K562 (cell line): ENCODE measurements at regions not wholly inside any gene's neighbourhood (a gene's known extent, or its start where the extent isn't known, plus 50 kb on each side); places are given as distances from the start of the nearest gene placed in this dataset.

Experiments used
- ATAC-seq: fragments of 200-7000 bp; cut with Tn5 transposase; 3 replicates; pipeline ENCODE4 v1.9.1; 2020; ENCODE audit warnings: moderate library complexity
- BruUV-seq: library from RNA; stranded (reverse); fragments of 400-500 nt; replicated peaks from 2 replicates; lab custom pipeline; 2021; lab: Mats Ljungman, UMichigan
- CTCF ChIA-PET: fragments of 300-600 bp; formaldehyde crosslinking; extraction: SDS; loops from one replicate; lab custom pipeline; 2021; ENCODE audit warnings: low intra/inter-chr PET ratio; lab: Yijun Ruan, JAX
- POLR2A ChIA-PET: fragments of 300-600, 350-650 bp; sonication (Branson Sonifier 250); formaldehyde crosslinking; extraction: SDS; loops from one replicate; lab custom pipeline; 2021; ENCODE audit warnings: antibody characterized with exemption, inconsistent platforms; lab: Yijun Ruan, JAX
- DNase-seq, 4 experiments: peaks; one replicate each; pipeline versions ENCODE4 v3.0.0 to v3.0.0-alpha.2; 2011 to 2018; ENCODE audit warnings: low spot score in 3 of 4, mixed read lengths in 3 of 4; ENCODE audit errors: extremely low read depth in 1 of 4
- FAIRE-seq: peaks from 2 replicates; lab custom pipeline; 2011; peaks lifted over from hg19 to GRCh38; lab: Jason Lieb, UNC
- H2AFZ ChIP-seq: 2 replicates; pipeline ENCODE4 v1.6.0; 2011; ENCODE audit warnings: low read depth, low read length, control low read depth, inconsistent platforms
- H3K27ac ChIP-seq: fragments of 200-600 bp; 3 replicates; pipeline ENCODE4 v1.8.0; 2011; ENCODE audit warnings: low read depth, mild to moderate bottlenecking, control low read depth, inconsistent platforms, low read length, moderate library complexity, mixed read lengths; ENCODE audit errors: extremely low read depth
- H3K27me3 ChIP-seq, 2 experiments: fragments of 300-600 bp in 1 of 2; 2 replicates in 1 of 2; 3 replicates in 1 of 2; pipeline versions ENCODE4 v1.6.0 to v1.8.0; 2011; ENCODE audit warnings: inconsistent platforms in 2 of 2, low read length in 2 of 2, mild to moderate bottlenecking in 1 of 2, mixed read lengths in 1 of 2, moderate library complexity in 1 of 2; ENCODE audit not compliant: control insufficient read depth in 2 of 2, insufficient read depth in 2 of 2
- H3K36me3 ChIP-seq: fragments of 300-600 bp; 3 replicates; pipeline ENCODE4 v1.8.0; 2011; ENCODE audit warnings: mild to moderate bottlenecking, low read length, inconsistent platforms; ENCODE audit not compliant: control insufficient read depth, insufficient read depth
- H3K4me1 ChIP-seq, 2 experiments: fragments of 200-600 bp in 1 of 2; replicated peaks in 1 of 2; 2 replicates in 1 of 2; 3 replicates in 1 of 2; pipeline versions ENCODE4 v1.5.1 to v1.8.0; 2011; ENCODE audit warnings: inconsistent platforms in 2 of 2, low read length in 2 of 2, mild to moderate bottlenecking in 1 of 2, mixed read lengths in 1 of 2, moderate library complexity in 1 of 2; ENCODE audit not compliant: control insufficient read depth in 2 of 2, insufficient read depth in 2 of 2
- H3K4me2 ChIP-seq: 2 replicates; pipeline ENCODE4 v1.6.1; 2011; ENCODE audit warnings: low read length, control low read depth, inconsistent platforms, mixed read lengths; ENCODE audit not compliant: insufficient read depth
- H3K4me3 ChIP-seq: fragments of 200-600 bp; sonication (generic), shearing (Covaris generic); 2 replicates; pipeline ENCODE4 v1.5.1; 2016; ENCODE audit warnings: control low read depth, inconsistent platforms
- H3K79me2 ChIP-seq: fragments of 200-600 bp; 3 replicates; pipeline ENCODE4 v1.8.0; 2011; ENCODE audit warnings: low read length, inconsistent platforms; ENCODE audit not compliant: control insufficient read depth, insufficient read depth
- H3K9ac ChIP-seq, 2 experiments: 2 replicates each; pipeline versions ENCODE4 v1.6.0 to v1.6.1; 2011; ENCODE audit warnings: low read depth in 2 of 2, low read length in 2 of 2, control low read depth in 1 of 2, inconsistent platforms in 1 of 2, mild to moderate bottlenecking in 1 of 2, mixed read lengths in 1 of 2; ENCODE audit not compliant: insufficient read depth in 1 of 2
- H3K9me1 ChIP-seq: one replicate; pipeline ENCODE4 v1.6.0; 2011; ENCODE audit warnings: inconsistent platforms, mild to moderate bottlenecking, low read length, moderate library complexity; ENCODE audit not compliant: control insufficient read depth, insufficient read depth
- H3K9me3 ChIP-seq: replicated peaks from 2 replicates; pipeline ENCODE4 v1.5.1; 2011; ENCODE audit warnings: low read depth, low read length, inconsistent platforms; ENCODE audit not compliant: control insufficient read depth, insufficient read depth
- H4K20me1 ChIP-seq: replicated peaks from 2 replicates; pipeline ENCODE4 v1.6.1; 2011; ENCODE audit warnings: low read length, inconsistent platforms, mixed read lengths; ENCODE audit not compliant: control insufficient read depth, insufficient read depth
- FOXP4 ChIP-seq: sonication (generic); formaldehyde crosslinking; IDR thresholded peaks from 2 replicates; pipeline ENCODE4 v1.8.0; 2022; ENCODE audit warnings: mild to moderate bottlenecking, missing genetic modification reagents, borderline replicate concordance
- KDM4B ChIP-seq, 2 experiments: fragments of 450-650 bp in 1 of 2; sonication (generic) in 1 of 2; IDR thresholded peaks; 2 replicates each; pipeline ENCODE4 v1.6.1; 2016 to 2017; ENCODE audit warnings: borderline replicate concordance in 2 of 2, antibody characterized with exemption in 1 of 2, low read depth in 1 of 2, mild to moderate bottlenecking in 1 of 2
- MAFK ChIP-seq: IDR thresholded peaks from 2 replicates; pipeline ENCODE4 v1.6.1; 2011; ENCODE audit warnings: low read length, improper control_type of control experiment
- MYNN ChIP-seq, 2 experiments: sonication (generic); formaldehyde crosslinking in 1 of 2; IDR thresholded peaks; 2 replicates each; pipeline versions ENCODE4 v1.5.0 to v1.6.1; 2016 to 2020; ENCODE audit warnings: antibody characterized with exemption in 1 of 2, missing genetic modification reagents in 1 of 2
- PATZ1 ChIP-seq: fragments of 250-450 bp; sonication (Bioruptor Pico); IDR thresholded peaks from 2 replicates; pipeline ENCODE4 v1.5.0; 2020; ENCODE audit warnings: mild to moderate bottlenecking, borderline replicate concordance
- RBM15 ChIP-seq: fragments of 200-400 bp; formaldehyde crosslinking; IDR thresholded peaks from 2 replicates; pipeline ENCODE4 v1.6.1; 2018; ENCODE audit warnings: mild to moderate bottlenecking, low read length, moderate library complexity; ENCODE audit not compliant: insufficient read depth
- RFX5 ChIP-seq: IDR thresholded peaks from 2 replicates; pipeline ENCODE4 v1.6.1; 2011; ENCODE audit warnings: low read depth, mild to moderate bottlenecking, improper control_type of control experiment, low read length
- SMARCA5 ChIP-seq: fragments of 450-650 bp; IDR thresholded peaks from 2 replicates; pipeline ENCODE4 v1.6.1; 2016
- XRCC3 ChIP-seq: fragments of 450-650 bp; IDR thresholded peaks from 2 replicates; pipeline ENCODE4 v1.6.1; 2017; ENCODE audit warnings: mild to moderate bottlenecking, moderate library complexity
- ZEB2 ChIP-seq: fragments of 450-650 bp; IDR thresholded peaks from 2 replicates; pipeline ENCODE4 v1.6.1; 2016
- ZNF695 ChIP-seq: fragments of 450-650 bp; formaldehyde crosslinking; IDR thresholded peaks from 2 replicates; pipeline ENCODE4 v1.4.0; 2020; ENCODE audit warnings: mild to moderate bottlenecking, moderate library complexity
- WGBS: fragments of 100-300 bp; shearing (Covaris generic); methylation state at CpG from one replicate; pipeline ENCODE4 v1.1.6; 2016; ENCODE audit warnings: low coverage, mixed read lengths; ENCODE audit not compliant: insufficient coverage; ENCODE audit errors: missing lambda C conversion rate; 5-methylcytosine and 5-hydroxymethylcytosine counted together
- in situ Hi-C: fragments of 300-500 bp; cut with MboI; formaldehyde crosslinking; loops from 4 replicates; pipeline ENCODE4 v1.15.0; 2018; ENCODE audit warnings: inconsistent platforms, mixed read lengths
- intact Hi-C: fragments of 100-400 bp; cut with micrococcal nuclease; formaldehyde crosslinking; loops from 2 replicates; pipeline ENCODE4 v1.14.2; 2022
- TF ChIP-seq, protein P1 (sequence below): fragments of 200-400 bp; formaldehyde crosslinking; IDR thresholded peaks from 2 replicates; pipeline ENCODE4 v1.6.1; 2017; ENCODE audit warnings: mild to moderate bottlenecking, low read depth, low read length, moderate library complexity
- TF ChIP-seq, protein P2 (sequence below): fragments of 250-450 bp; sonication (Bioruptor Pico); IDR thresholded peaks from 2 replicates; pipeline ENCODE4 v1.9.0; 2021; ENCODE audit warnings: mild to moderate bottlenecking, inconsistent platforms

- no peaks in the 10 kb centered on the region for H4K20me1 ChIP-seq
- H3K36me3 ChIP-seq = no peaks in the 10 kb centered on the region
- BruUV-seq = no TSS peak
- no peak for TF ChIP-seq ZNF695 (CRISPR knock-in tag)
- no peak for TF ChIP-seq PATZ1 (CRISPR knock-in tag)
- TF ChIP-seq, protein P1, sequence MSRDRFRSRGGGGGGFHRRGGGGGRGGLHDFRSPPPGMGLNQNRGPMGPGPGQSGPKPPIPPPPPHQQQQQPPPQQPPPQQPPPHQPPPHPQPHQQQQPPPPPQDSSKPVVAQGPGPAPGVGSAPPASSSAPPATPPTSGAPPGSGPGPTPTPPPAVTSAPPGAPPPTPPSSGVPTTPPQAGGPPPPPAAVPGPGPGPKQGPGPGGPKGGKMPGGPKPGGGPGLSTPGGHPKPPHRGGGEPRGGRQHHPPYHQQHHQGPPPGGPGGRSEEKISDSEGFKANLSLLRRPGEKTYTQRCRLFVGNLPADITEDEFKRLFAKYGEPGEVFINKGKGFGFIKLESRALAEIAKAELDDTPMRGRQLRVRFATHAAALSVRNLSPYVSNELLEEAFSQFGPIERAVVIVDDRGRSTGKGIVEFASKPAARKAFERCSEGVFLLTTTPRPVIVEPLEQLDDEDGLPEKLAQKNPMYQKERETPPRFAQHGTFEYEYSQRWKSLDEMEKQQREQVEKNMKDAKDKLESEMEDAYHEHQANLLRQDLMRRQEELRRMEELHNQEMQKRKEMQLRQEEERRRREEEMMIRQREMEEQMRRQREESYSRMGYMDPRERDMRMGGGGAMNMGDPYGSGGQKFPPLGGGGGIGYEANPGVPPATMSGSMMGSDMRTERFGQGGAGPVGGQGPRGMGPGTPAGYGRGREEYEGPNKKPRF = no peak
- no peak for TF ChIP-seq RFX5
- no peak for TF ChIP-seq XRCC3
- no peak for TF ChIP-seq KDM4B (IDR thresholded peaks at IDR 0.05; ENCODE audit: borderline replicate concordance in 2 of 2, low read depth in 1 of 2)
- TF ChIP-seq, protein P2, sequence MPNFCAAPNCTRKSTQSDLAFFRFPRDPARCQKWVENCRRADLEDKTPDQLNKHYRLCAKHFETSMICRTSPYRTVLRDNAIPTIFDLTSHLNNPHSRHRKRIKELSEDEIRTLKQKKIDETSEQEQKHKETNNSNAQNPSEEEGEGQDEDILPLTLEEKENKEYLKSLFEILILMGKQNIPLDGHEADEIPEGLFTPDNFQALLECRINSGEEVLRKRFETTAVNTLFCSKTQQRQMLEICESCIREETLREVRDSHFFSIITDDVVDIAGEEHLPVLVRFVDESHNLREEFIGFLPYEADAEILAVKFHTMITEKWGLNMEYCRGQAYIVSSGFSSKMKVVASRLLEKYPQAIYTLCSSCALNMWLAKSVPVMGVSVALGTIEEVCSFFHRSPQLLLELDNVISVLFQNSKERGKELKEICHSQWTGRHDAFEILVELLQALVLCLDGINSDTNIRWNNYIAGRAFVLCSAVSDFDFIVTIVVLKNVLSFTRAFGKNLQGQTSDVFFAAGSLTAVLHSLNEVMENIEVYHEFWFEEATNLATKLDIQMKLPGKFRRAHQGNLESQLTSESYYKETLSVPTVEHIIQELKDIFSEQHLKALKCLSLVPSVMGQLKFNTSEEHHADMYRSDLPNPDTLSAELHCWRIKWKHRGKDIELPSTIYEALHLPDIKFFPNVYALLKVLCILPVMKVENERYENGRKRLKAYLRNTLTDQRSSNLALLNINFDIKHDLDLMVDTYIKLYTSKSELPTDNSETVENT (CRISPR knock-in tag) = no peak
- no peak for TF ChIP-seq FOXP4 (CRISPR knock-in tag)
- no peak for TF ChIP-seq ZEB2
- TF ChIP-seq RBM15 = no peak
- TF ChIP-seq MAFK = no peak
- no peak for TF ChIP-seq MYNN (IDR thresholded peaks at IDR 0.05)
- no peak for TF ChIP-seq MYNN (CRISPR knock-in tag; IDR thresholded peaks at IDR 0.05)
- no peak for TF ChIP-seq SMARCA5
- no peaks in the 10 kb centered on the region for H3K4me1 ChIP-seq
- in situ Hi-C loops (no loop called here), intact Hi-C loops (no loop called here)
- H3K4me2 ChIP-seq = no peak overlapping the region
- FAIRE-seq (no peak), DNase-seq (no peak), ATAC-seq (no peak)
- no peak overlapping the region for H3K4me3 ChIP-seq
- 0% methylated on average over 1 of the region's 1 CpG for WGBS
- ChIA-PET CTCF (no interaction called here), POLR2A (no interaction called here)
- no peak overlapping the region for H3K27ac ChIP-seq
- H2AFZ ChIP-seq = no peak overlapping the region
- no peaks in the 10 kb centered on the region for H3K79me2 ChIP-seq
- no peak overlapping the region for H3K9ac ChIP-seq
- no peaks in the 10 kb centered on the region; the same call in 1 of the 2 replicates for H3K9me3 ChIP-seq
- H3K27me3 ChIP-seq = no peaks in the 10 kb centered on the region
- no peaks in the 10 kb centered on the region for H3K9me1 ChIP-seq
Observed at GRCh38 chr18:30106356-30106755, 936.2 kb downstream of the DSC3 start.
